H9 (cell line): ENCODE measurements at regions not wholly inside any gene's neighbourhood (a gene's known extent, or its start where the extent isn't known, plus 50 kb on each side); places are given as distances from the start of the nearest gene placed in this dataset.
A peak's percentile ranks its signal among the peaks of the same experiment; 100 is the strongest.

Experiments
- DNase-seq: peaks from one replicate; pipeline ENCODE4 v3.0.0-alpha.2; 2017
- H2AFZ ChIP-seq: one replicate; pipeline ENCODE4 v1.6.1; 2013; ENCODE audit warnings: mild to moderate bottlenecking, low read length, control low read depth, moderate library complexity
- H2AK5ac ChIP-seq: 2 replicates; pipeline ENCODE4 v1.6.1; 2013; ENCODE audit warnings: low read length, control low read depth, mixed read lengths; ENCODE audit not compliant: insufficient read length
- H2BK120ac ChIP-seq: one replicate; pipeline ENCODE4 v1.6.1; 2013; ENCODE audit warnings: low read depth, mild to moderate bottlenecking, low read length, control low read depth, inconsistent platforms; ENCODE audit not compliant: poor library complexity, severe bottlenecking
- H2BK12ac ChIP-seq: 2 replicates; pipeline ENCODE4 v1.6.1; 2013; ENCODE audit warnings: low read length, control low read depth, mixed read lengths, low read depth; ENCODE audit not compliant: insufficient read length
- H2BK15ac ChIP-seq: 2 replicates; pipeline ENCODE4 v1.6.1; 2013; ENCODE audit warnings: low read depth, low read length, control low read depth
- H2BK20ac ChIP-seq: one replicate; pipeline ENCODE4 v1.6.1; 2013; ENCODE audit warnings: low read depth, mild to moderate bottlenecking, low read length, control low read depth, inconsistent platforms; ENCODE audit not compliant: poor library complexity, severe bottlenecking
- H2BK5ac ChIP-seq: 2 replicates; pipeline ENCODE4 v1.6.1; 2013; ENCODE audit warnings: low read length, control low read depth, mixed read lengths; ENCODE audit not compliant: insufficient read length
- H3K14ac ChIP-seq: 2 replicates; pipeline ENCODE4 v1.6.1; 2013; ENCODE audit warnings: low read length, control low read depth; ENCODE audit not compliant: insufficient read depth
- H3K18ac ChIP-seq: 2 replicates; pipeline ENCODE4 v1.6.1; 2013; ENCODE audit warnings: low read depth, mild to moderate bottlenecking, mixed read lengths, low read length, control low read depth; ENCODE audit not compliant: insufficient read length
- H3K23ac ChIP-seq: 2 replicates; pipeline ENCODE4 v1.6.1; 2013; ENCODE audit warnings: low read length, control low read depth, mixed read lengths, low read depth; ENCODE audit not compliant: insufficient read length
- H3K23me2 ChIP-seq: 2 replicates; pipeline ENCODE4 v1.6.1; 2013; ENCODE audit warnings: low read depth, mild to moderate bottlenecking, mixed read lengths, low read length, control low read depth; ENCODE audit not compliant: insufficient read length, poor library complexity, severe bottlenecking
- H3K27ac ChIP-seq: 2 replicates; pipeline ENCODE4 v1.5.1; 2013; ENCODE audit warnings: low read length, control low read depth, mixed read lengths, low read depth; ENCODE audit not compliant: insufficient read length
- H3K27me3 ChIP-seq: 2 replicates; pipeline ENCODE4 v1.6.1; 2013; ENCODE audit warnings: low read length, control low read depth, inconsistent platforms; ENCODE audit not compliant: insufficient read depth
- H3K4ac ChIP-seq: 2 replicates; pipeline ENCODE4 v1.6.1; 2013; ENCODE audit warnings: low read depth, mild to moderate bottlenecking, control low read depth, inconsistent platforms, low read length, moderate library complexity
- H3K4me1 ChIP-seq: 2 replicates; pipeline ENCODE4 v1.6.1; 2013; ENCODE audit warnings: low read length, control low read depth, inconsistent platforms; ENCODE audit not compliant: insufficient read depth
- H3K4me2 ChIP-seq: 2 replicates; pipeline ENCODE4 v1.6.1; 2013; ENCODE audit warnings: low read length, control low read depth, mixed read lengths; ENCODE audit not compliant: insufficient read length, insufficient read depth
- H3K56ac ChIP-seq: 2 replicates; pipeline ENCODE4 v1.6.1; 2013; ENCODE audit warnings: low read depth, mild to moderate bottlenecking, mixed read lengths, low read length, control low read depth; ENCODE audit not compliant: insufficient read length
- H3K79me1 ChIP-seq: 2 replicates; pipeline ENCODE4 v1.6.1; 2013; ENCODE audit warnings: low read depth, mild to moderate bottlenecking, moderate library complexity, low read length, control low read depth, inconsistent platforms; ENCODE audit not compliant: insufficient read depth, poor library complexity, severe bottlenecking
- H3K79me2 ChIP-seq: 2 replicates; pipeline ENCODE4 v1.6.1; 2013; ENCODE audit warnings: low read length, control low read depth, inconsistent platforms; ENCODE audit not compliant: insufficient read depth
- H3K9ac ChIP-seq: 2 replicates; pipeline ENCODE4 v1.6.1; 2013; ENCODE audit warnings: low read length, control low read depth, mixed read lengths; ENCODE audit not compliant: insufficient read length; ENCODE audit errors: extremely low read depth
- H3K9me3 ChIP-seq: one replicate; pipeline ENCODE4 v1.6.1; 2013; ENCODE audit warnings: low read depth, low read length, inconsistent platforms; ENCODE audit not compliant: control insufficient read depth
- H3T11ph ChIP-seq: one replicate; pipeline ENCODE4 v1.6.1; 2013; ENCODE audit warnings: mild to moderate bottlenecking, low read length, control low read depth, inconsistent platforms
- H4K20me1 ChIP-seq: one replicate; pipeline ENCODE4 v1.6.1; 2013; ENCODE audit not compliant: control insufficient read depth, insufficient read length, insufficient read depth
- H4K5ac ChIP-seq: 2 replicates; pipeline ENCODE4 v1.6.1; 2013; ENCODE audit warnings: low read depth, mild to moderate bottlenecking, mixed read lengths, low read length, control low read depth; ENCODE audit not compliant: insufficient read length
- H4K8ac ChIP-seq: replicated peaks from 2 replicates; pipeline ENCODE4 v1.6.1; 2013; ENCODE audit warnings: low read length, control low read depth, mixed read lengths, low read depth; ENCODE audit not compliant: insufficient read length
- H4K91ac ChIP-seq: 2 replicates; pipeline ENCODE4 v1.6.1; 2013; ENCODE audit warnings: low read depth, mild to moderate bottlenecking, moderate library complexity, mixed read lengths, low read length, control low read depth; ENCODE audit not compliant: insufficient read length
- H3K27ac Mint-ChIP-seq, 3 experiments: 2 replicates in 2 of 3; 3 replicates in 1 of 3; pipeline ENCODE4 v1.8.0; 2020 to 2021; ENCODE audit warnings: mixed read lengths in 3 of 3, mild to moderate bottlenecking in 1 of 3, moderate library complexity in 1 of 3
- H3K27me3 Mint-ChIP-seq: 2 replicates; pipeline ENCODE4 v1.8.0; 2021; ENCODE audit warnings: low read depth, mild to moderate bottlenecking, moderate library complexity, mixed read lengths
- H3K36me3 Mint-ChIP-seq, 3 experiments: 2 replicates in 2 of 3; 3 replicates in 1 of 3; pipeline ENCODE4 v1.8.0; 2020 to 2021; ENCODE audit warnings: low read depth in 3 of 3, mixed read lengths in 3 of 3; ENCODE audit not compliant: insufficient read depth in 1 of 3
- H3K4me1 Mint-ChIP-seq, 2 experiments: 2 replicates each; pipeline ENCODE4 v1.8.0; 2020; ENCODE audit warnings: mixed read lengths in 2 of 2
- H3K4me3 Mint-ChIP-seq, 2 experiments: 2 replicates in 1 of 2; 3 replicates in 1 of 2; pipeline ENCODE4 v1.8.0; 2020 to 2021; ENCODE audit warnings: mild to moderate bottlenecking in 2 of 2, mixed read lengths in 2 of 2, moderate library complexity in 1 of 2
- H3K9me3 Mint-ChIP-seq, 2 experiments: 2 replicates in 1 of 2; 3 replicates in 1 of 2; pipeline ENCODE4 v1.8.0; 2020; ENCODE audit warnings: mild to moderate bottlenecking in 2 of 2, mixed read lengths in 2 of 2, moderate library complexity in 1 of 2
- CTCF ChIP-seq: fragments of 200-600 bp; sonication (generic); conservative IDR thresholded peaks from 3 replicates; pipeline ENCODE4 v1.8.0; 2021; ENCODE audit warnings: antibody characterized with exemption, mild to moderate bottlenecking
- WGBS: extraction: QIAGEN DNeasy Blood & Tissue Kit; methylation state at CpG from one replicate; pipeline ENCODE4 v1.1.7; 2013; ENCODE audit warnings: missing lambda C conversion rate, low lambda C conversion rate, mixed read lengths; ENCODE audit not compliant: insufficient read length; ENCODE audit errors: extremely low coverage; 5-methylcytosine and 5-hydroxymethylcytosine counted together

- no peak overlapping the region for H3K14ac ChIP-seq
- no peak overlapping the region for H2BK5ac ChIP-seq
- no peak for TF ChIP-seq CTCF
- no peaks in the 10 kb centered on the region for H3K9me3 ChIP-seq
- no peak for DNase-seq
- H4K8ac ChIP-seq: no peak overlapping the region
- no peak overlapping the region for H3K4me2 ChIP-seq
- no peaks in the 10 kb centered on the region for H3K23me2 ChIP-seq
- H3K27me3 ChIP-seq: no peaks in the 10 kb centered on the region
- no peak overlapping the region for H2BK120ac ChIP-seq
- no peak overlapping the region for H3K9ac ChIP-seq
- no peak overlapping the region for H3K4me3 Mint-ChIP-seq
- H3K56ac ChIP-seq: no peak overlapping the region
- peaks cover 18 to 23% of the 10 kb centered on the region in 2 experiments for H3K9me3 Mint-ChIP-seq
- WGBS: no CpG with 5 or more reads among the region's 8 CpGs
- no peak overlapping the region for H3K27ac ChIP-seq
- H2AFZ ChIP-seq: no peak overlapping the region
- no peaks in the 10 kb centered on the region for H3K79me2 ChIP-seq
- peaks cover 9% of the 10 kb centered on the region; the same call in 1 of the 2 replicates for H3K4me1 ChIP-seq
- H3K4ac ChIP-seq: no peak overlapping the region
- 0 out of 7 replicates have a peak overlapping the region, but pooled peaks of 2 of the 3 experiments have one; percentile 12 to 31 for H3K27ac Mint-ChIP-seq
- no peaks in the 10 kb centered on the region for H4K20me1 ChIP-seq
- H3K4me1 Mint-ChIP-seq: peaks cover 45 to 63% of the 10 kb centered on the region in 2 experiments
- H3K79me1 ChIP-seq: no peaks in the 10 kb centered on the region
- H2AK5ac ChIP-seq: no peak overlapping the region
- H3K36me3 Mint-ChIP-seq: peaks cover 6 to 19% (median 10%) of the 10 kb centered on the region in 3 experiments
- no peak overlapping the region for H3K18ac ChIP-seq
- H2BK12ac ChIP-seq: no peak overlapping the region
- H3K27me3 Mint-ChIP-seq: peaks cover 11% of the 10 kb centered on the region
- no peak overlapping the region for H4K91ac ChIP-seq
- no peak overlapping the region for H2BK20ac ChIP-seq
- no peak overlapping the region for H4K5ac ChIP-seq
- no peak overlapping the region for H2BK15ac ChIP-seq
- H3K23ac ChIP-seq: no peak overlapping the region
- H3T11ph ChIP-seq: no peak overlapping the region
Observed at GRCh38 chr7:142359694-142360279, 101.9 kb upstream of the PRSS58 start.
